COR-L47 (cell line): ENCODE measurements at regions not wholly inside any gene's neighbourhood (a gene's known extent, or its start where the extent isn't known, plus 50 kb on each side); places are given as distances from the start of the nearest gene placed in this dataset.
A peak's percentile ranks its signal among the peaks of the same experiment; 100 is the strongest.

Source experiments
- DNase-seq: peaks from one replicate; lab custom pipeline; 2025; lab: John Stamatoyannopoulos, UW

- DNase-seq = no peak
These were observed 538.1 kb upstream of the ATP11B start for GRCh38 chr3:182255158-182255557.

- DNase-seq = no peak
These were observed 535.9 kb upstream of the ATP11B start for GRCh38 chr3:182257361-182257760.

GRCh38 chr3:182258538-182259177 is 534.6 kb upstream of the ATP11B start:
- peak; percentile 64 for DNase-seq

- no peak for DNase-seq
These were observed 533.7 kb upstream of the ATP11B start for GRCh38 chr3:182259579-182259978.

GRCh38 chr3:182261041-182261440 is 532.3 kb upstream of the ATP11B start:
- DNase-seq = no peak

- no peak for DNase-seq
These were observed 524.6 kb upstream of the ATP11B start for GRCh38 chr3:182268711-182269110.

- DNase-seq = no peak
These were observed 516.8 kb upstream of the ATP11B start for GRCh38 chr3:182276512-182276911.

- DNase-seq = peak; percentile 93
These were observed 508.5 kb upstream of the ATP11B start for GRCh38 chr3:182284793-182285192.

GRCh38 chr3:182292591-182292990 is 500.7 kb upstream of the ATP11B start:
- DNase-seq = no peak

- DNase-seq = no peak
These were observed 499.0 kb upstream of the ATP11B start for GRCh38 chr3:182294256-182294655.

- DNase-seq = no peak
These were observed 498.6 kb upstream of the ATP11B start for GRCh38 chr3:182294696-182295095.

GRCh38 chr3:182300266-182300665 is 493.0 kb upstream of the ATP11B start:
- DNase-seq = no peak

GRCh38 chr3:182303169-182303568 is 490.1 kb upstream of the ATP11B start:
- peak; percentile 58 for DNase-seq

GRCh38 chr3:182305881-182306665 is 487.2 kb upstream of the ATP11B start:
- DNase-seq = no peak

GRCh38 chr3:182308328-182308727 is 485.0 kb upstream of the ATP11B start:
- no peak for DNase-seq

GRCh38 chr3:182309120-182309519 is 484.2 kb upstream of the ATP11B start:
- DNase-seq = no peak

GRCh38 chr3:182315313-182315712 is 478.0 kb upstream of the ATP11B start:
- no peak for DNase-seq

- no peak for DNase-seq
These were observed 470.1 kb upstream of the ATP11B start for GRCh38 chr3:182323126-182323700.

- DNase-seq = no peak
These were observed 469.4 kb upstream of the ATP11B start for GRCh38 chr3:182323898-182324297.

GRCh38 chr3:182325213-182325950 is 467.9 kb upstream of the ATP11B start:
- DNase-seq = no peak

GRCh38 chr3:182327196-182327681 is 466.1 kb upstream of the ATP11B start:
- no peak for DNase-seq

- DNase-seq = no peak
These were observed 462.7 kb upstream of the ATP11B start for GRCh38 chr3:182330646-182331045.
